ENCODE measurements at regions not wholly inside any gene's neighbourhood (a gene's known extent, or its start where the extent isn't known, plus 50 kb on each side); places are given as distances from the start of the nearest gene placed in this dataset.

DNA sequence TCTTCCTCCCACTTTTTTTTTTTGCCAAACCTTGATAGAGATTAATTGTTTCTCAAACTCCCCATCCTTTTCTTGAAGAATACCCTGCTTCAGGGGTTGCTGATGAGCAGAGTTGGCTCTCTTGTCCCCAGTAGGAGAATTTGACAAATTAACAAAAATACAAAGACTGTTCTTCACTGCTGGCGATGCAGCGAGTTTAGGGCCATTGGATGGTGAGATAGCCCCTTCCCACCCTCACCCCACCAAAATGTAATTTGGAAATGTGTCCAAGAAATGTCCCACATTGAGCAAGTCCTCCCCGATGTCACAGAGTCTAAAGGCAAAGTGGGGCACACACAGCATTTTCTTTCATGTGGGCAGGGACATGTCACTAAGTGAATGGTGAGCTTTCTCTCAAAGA is 136.0 kb upstream of the RARB start:
- ChIA-PET POLR2A (no interaction called here), CTCF (no interaction called here)
- intact Hi-C loops (cut with micrococcal nuclease; ENCODE audit: unreplicated experiment) (no loop called here), in situ Hi-C loops (cut with HindIII; ENCODE audit: low pct_unique_long_range_greater_than_20kb, low sequenced_read_pairs) (no loop called here)
- ATAC-seq = no peak
- Histone ChIP-seq H3K27me3 (ENCODE audit: control insufficient read depth, insufficient read depth, low read length) (no peaks in the 10 kb centered on the region), H3K4me3 (ENCODE audit: low read depth in 2 of 2, low read length in 2 of 2) (no peak overlapping the region), H3K9me3 (ENCODE audit: control insufficient read depth, insufficient read depth, low read depth, low read length) (no peaks in the 10 kb centered on the region), H3K4me1 (ENCODE audit: control insufficient read depth, insufficient read depth, low read length) (no peaks in the 10 kb centered on the region), H3K27ac (ENCODE audit: low read length) (no peak overlapping the region), H3K36me3 (ENCODE audit: control insufficient read depth, insufficient read depth, low read length) (no peaks in the 10 kb centered on the region)
- DNase-seq (ENCODE audit: low read depth, low spot score) = no peak
- no peak for TF ChIP-seq REST (IDR thresholded peaks at IDR 0.05; ENCODE audit: insufficient read depth in 1 of 2, low read depth in 2 of 2, low read length in 1 of 2)
- no peak for TF ChIP-seq TCF7L2 (IDR thresholded peaks at IDR 0.05; ENCODE audit: low read depth, low read length)
- TF ChIP-seq, protein P1, sequence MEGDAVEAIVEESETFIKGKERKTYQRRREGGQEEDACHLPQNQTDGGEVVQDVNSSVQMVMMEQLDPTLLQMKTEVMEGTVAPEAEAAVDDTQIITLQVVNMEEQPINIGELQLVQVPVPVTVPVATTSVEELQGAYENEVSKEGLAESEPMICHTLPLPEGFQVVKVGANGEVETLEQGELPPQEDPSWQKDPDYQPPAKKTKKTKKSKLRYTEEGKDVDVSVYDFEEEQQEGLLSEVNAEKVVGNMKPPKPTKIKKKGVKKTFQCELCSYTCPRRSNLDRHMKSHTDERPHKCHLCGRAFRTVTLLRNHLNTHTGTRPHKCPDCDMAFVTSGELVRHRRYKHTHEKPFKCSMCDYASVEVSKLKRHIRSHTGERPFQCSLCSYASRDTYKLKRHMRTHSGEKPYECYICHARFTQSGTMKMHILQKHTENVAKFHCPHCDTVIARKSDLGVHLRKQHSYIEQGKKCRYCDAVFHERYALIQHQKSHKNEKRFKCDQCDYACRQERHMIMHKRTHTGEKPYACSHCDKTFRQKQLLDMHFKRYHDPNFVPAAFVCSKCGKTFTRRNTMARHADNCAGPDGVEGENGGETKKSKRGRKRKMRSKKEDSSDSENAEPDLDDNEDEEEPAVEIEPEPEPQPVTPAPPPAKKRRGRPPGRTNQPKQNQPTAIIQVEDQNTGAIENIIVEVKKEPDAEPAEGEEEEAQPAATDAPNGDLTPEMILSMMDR (IDR thresholded peaks at IDR 0.05) = no peak
- no peak for TF ChIP-seq SIN3A (IDR thresholded peaks at IDR 0.05; ENCODE audit: borderline replicate concordance, insufficient read depth, low read depth, low read length)
- TF ChIP-seq POLR2AphosphoS5 (IDR thresholded peaks at IDR 0.05; ENCODE audit: low read depth, low read length) = no peak
- no TSS peak for BruUV-seq (replicated peaks)

GRCh38 chr3:25292595-25292994 is 135.5 kb upstream of the RARB start:
- ATAC-seq (no peak), DNase-seq (ENCODE audit: low read depth, low spot score) (no peak)
- TF ChIP-seq SIN3A (IDR thresholded peaks at IDR 0.05; ENCODE audit: borderline replicate concordance, insufficient read depth, low read depth, low read length) = no peak
- TF ChIP-seq POLR2AphosphoS5 (IDR thresholded peaks at IDR 0.05; ENCODE audit: low read depth, low read length) = no peak
- Histone ChIP-seq H3K4me1 (ENCODE audit: control insufficient read depth, insufficient read depth, low read length) (no peaks in the 10 kb centered on the region), H3K9me3 (ENCODE audit: control insufficient read depth, insufficient read depth, low read depth, low read length) (no peaks in the 10 kb centered on the region), H3K27me3 (ENCODE audit: control insufficient read depth, insufficient read depth, low read length) (no peaks in the 10 kb centered on the region), H3K4me3 (ENCODE audit: low read depth in 2 of 2, low read length in 2 of 2) (no peak overlapping the region), H3K36me3 (ENCODE audit: control insufficient read depth, insufficient read depth, low read length) (no peaks in the 10 kb centered on the region), H3K27ac (ENCODE audit: low read length) (no peak overlapping the region)
- intact Hi-C loops (cut with micrococcal nuclease; ENCODE audit: unreplicated experiment) (no loop called here), in situ Hi-C loops (cut with HindIII; ENCODE audit: low pct_unique_long_range_greater_than_20kb, low sequenced_read_pairs) (no loop called here)
- no TSS peak for BruUV-seq (replicated peaks)
- ChIA-PET CTCF (no interaction called here), POLR2A (no interaction called here)

GRCh38 chr3:25293736-25294135 is 134.3 kb upstream of the RARB start:
- ATAC-seq = no peak
- intact Hi-C loops (cut with micrococcal nuclease; ENCODE audit: unreplicated experiment) = no loop called here

More at GRCh38 chr3:25293736-25294135, 134.3 kb upstream of the RARB start:
- no peaks in the 10 kb centered on the region for H3K27me3 ChIP-seq (ENCODE audit: control insufficient read depth, insufficient read depth, low read length)
- no peak for DNase-seq (ENCODE audit: low read depth, low spot score)
- in situ Hi-C loops (cut with HindIII; ENCODE audit: low pct_unique_long_range_greater_than_20kb, low sequenced_read_pairs) = no loop called here
- H3K9me3 ChIP-seq (ENCODE audit: control insufficient read depth, insufficient read depth, low read depth, low read length) = no peaks in the 10 kb centered on the region
- H3K36me3 ChIP-seq (ENCODE audit: control insufficient read depth, insufficient read depth, low read length) = no peaks in the 10 kb centered on the region
- CTCF ChIA-PET = no interaction called here
- H3K4me3 ChIP-seq (ENCODE audit: low read depth in 2 of 2, low read length in 2 of 2) = no peak overlapping the region
- POLR2A ChIA-PET = no interaction called here
- no peak for TF ChIP-seq SIN3A (IDR thresholded peaks at IDR 0.05; ENCODE audit: borderline replicate concordance, insufficient read depth, low read depth, low read length)
- no peak for TF ChIP-seq TCF7L2 (IDR thresholded peaks at IDR 0.05; ENCODE audit: low read depth, low read length)
- no peak overlapping the region for H3K27ac ChIP-seq (ENCODE audit: low read length)
- H3K4me1 ChIP-seq (ENCODE audit: control insufficient read depth, insufficient read depth, low read length) = no peaks in the 10 kb centered on the region
- BruUV-seq (replicated peaks) = no TSS peak
